Uterus (tissue), 3 donors: ENCODE measurements at regions not wholly inside any gene's neighbourhood (a gene's known extent, or its start where the extent isn't known, plus 50 kb on each side); places are given as distances from the start of the nearest gene placed in this dataset.

Experiments
- DNase-seq, 2 donors: peaks; one replicate each; pipeline ENCODE4 v3.0.0-alpha.2; 2019 to 2020
- H3K27ac ChIP-seq, 2 donors: fragments of 200-600 bp; sonication (generic); 1 replicate in 1 of 2; 2 replicates in 1 of 2; pipeline ENCODE4 v1.5.1; 2016 to 2018
- H3K27me3 ChIP-seq, 2 donors: fragments of 200-600 bp; sonication (generic); one replicate each; pipeline ENCODE4 v1.5.1; 2018 to 2019; ENCODE audit warnings: control low read depth in 1 of 2
- H3K36me3 ChIP-seq, 2 donors: fragments of 200-600 bp; sonication (generic); one replicate each; pipeline ENCODE4 v1.5.1; 2019; ENCODE audit warnings: control low read depth in 1 of 2
- H3K4me1 ChIP-seq, 2 donors: fragments of 200-600 bp; sonication (generic); one replicate each; pipeline ENCODE4 v1.5.1; 2018 to 2019; ENCODE audit warnings: control low read depth in 1 of 2
- H3K4me3 ChIP-seq, 2 donors: fragments of 200-600 bp; sonication (generic); 1 replicate in 1 of 2; 2 replicates in 1 of 2; pipeline ENCODE4 v1.5.1; 2018 to 2019; ENCODE audit warnings: mild to moderate bottlenecking in 1 of 2
- H3K9me3 ChIP-seq, 2 donors: fragments of 200-600 bp; sonication (generic); one replicate each; pipeline ENCODE4 v1.5.1; 2019; ENCODE audit warnings: control low read depth in 1 of 2
- CTCF ChIP-seq, 4 experiments: fragments of 200-600 bp in 2 of 4; fragments of 450-650 bp in 2 of 4; sonication (generic) in 2 of 4; IDR thresholded peaks; one replicate each; pipeline ENCODE4 v1.5.1; 2016 to 2019; ENCODE audit warnings: antibody characterized with exemption in 4 of 4, mild to moderate bottlenecking in 2 of 4, moderate library complexity in 1 of 4
- POLR2A ChIP-seq, 2 donors: fragments of 450-650 bp; IDR thresholded peaks; one replicate each; pipeline ENCODE4 v1.6.1; 2016; ENCODE audit warnings: antibody characterized with exemption in 2 of 2, mild to moderate bottlenecking in 1 of 2, moderate library complexity in 1 of 2
- intact Hi-C: fragments of 100-400 bp; cut with DNase I; formaldehyde crosslinking; loops from one replicate; pipeline ENCODE4 v1.15.1; 2023; ENCODE audit warnings: low total_unique reads
- donor health status: DM: yes; HTN: yes; CAD: no.

DNA sequence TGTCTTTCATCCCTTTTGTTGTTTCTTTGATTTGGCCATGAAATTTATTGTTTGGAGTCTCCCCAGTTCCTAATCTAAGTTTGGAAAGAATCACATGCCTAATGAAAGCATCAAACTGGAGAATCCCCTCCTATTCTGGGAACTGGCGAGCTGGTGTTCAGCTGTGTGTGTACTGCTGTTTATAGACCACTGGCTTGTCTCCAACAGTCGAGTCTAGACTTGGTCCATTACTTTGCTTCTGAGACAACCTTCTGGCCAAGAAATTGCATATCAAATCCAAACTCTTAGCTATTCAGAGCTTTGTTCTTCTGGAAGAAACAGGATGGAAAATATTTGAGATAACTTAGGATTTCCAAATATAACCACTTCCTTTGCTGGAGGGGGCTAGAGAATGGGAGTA lies 111.5 kb upstream of the THSD7B start:
- Histone ChIP-seq H3K36me3 (no peaks in the 10 kb centered on the region), H3K4me3 (no peak overlapping the region), H3K4me1 (no peaks in the 10 kb centered on the region), H3K27me3 (no peaks in the 10 kb centered on the region), H3K27ac (no peak overlapping the region), H3K9me3 (no peaks in the 10 kb centered on the region)
- intact Hi-C loops, result no loop called here
- DNase-seq, result peak in 1 of 2 donors; percentile 15
- TF ChIP-seq POLR2A (IDR thresholded peaks at IDR 0.05), result no peak
- no peak for TF ChIP-seq CTCF (IDR thresholded peaks at IDR 0.05)

DNA sequence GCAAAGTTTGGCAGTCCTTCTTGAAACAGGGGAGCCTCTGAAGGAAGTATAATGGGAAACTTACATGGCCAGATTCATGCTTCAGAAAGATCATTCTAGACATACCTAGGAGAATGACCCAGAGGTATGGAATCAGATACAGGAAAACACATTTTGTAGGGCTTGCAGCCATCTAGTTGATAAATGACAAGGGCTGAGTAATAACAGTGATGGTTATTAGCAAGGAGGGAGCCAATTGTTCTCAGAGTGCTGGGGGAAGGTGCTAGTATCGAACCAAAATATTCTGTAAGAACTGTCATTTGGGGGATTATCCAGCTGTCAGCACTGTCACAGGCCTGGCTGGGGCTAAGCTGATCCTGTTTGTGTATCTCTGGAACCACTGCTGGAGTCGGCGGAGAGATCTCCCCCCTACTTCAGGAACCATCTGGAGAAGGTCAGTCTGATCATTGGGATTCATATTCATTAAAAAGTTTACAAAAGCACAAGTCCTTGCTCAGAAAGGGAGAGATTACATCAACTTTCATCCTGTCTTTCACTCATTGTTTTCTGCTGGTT lies 113.8 kb upstream of the THSD7B start:
- Histone ChIP-seq H3K27ac (no peak overlapping the region), H3K4me1 (no peaks in the 10 kb centered on the region), H3K27me3 (no peaks in the 10 kb centered on the region), H3K4me3 (no peak overlapping the region), H3K9me3 (no peaks in the 10 kb centered on the region), H3K36me3 (no peaks in the 10 kb centered on the region)
- DNase-seq, result no peak
- intact Hi-C loops, result no loop called here
- TF ChIP-seq POLR2A (IDR thresholded peaks at IDR 0.05) (no peak), CTCF (IDR thresholded peaks at IDR 0.05) (no peak)

GRCh38 chr2:136647039-136647438 lies 118.3 kb upstream of the THSD7B start:
- no peak overlapping the region for H3K27ac ChIP-seq
- H3K36me3 ChIP-seq, result no peaks in the 10 kb centered on the region
- H3K4me1 ChIP-seq, result no peaks in the 10 kb centered on the region
- no peak for DNase-seq
- H3K27me3 ChIP-seq, result no peaks in the 10 kb centered on the region
- intact Hi-C loops, result no loop called here
- no peaks in the 10 kb centered on the region for H3K9me3 ChIP-seq
- TF ChIP-seq POLR2A (IDR thresholded peaks at IDR 0.05) (no peak), CTCF (IDR thresholded peaks at IDR 0.05) (no peak)
- no peak overlapping the region for H3K4me3 ChIP-seq

- no peak for TF ChIP-seq POLR2A (IDR thresholded peaks at IDR 0.05)
- TF ChIP-seq CTCF (IDR thresholded peaks at IDR 0.05), result no peak
- no peaks in the 10 kb centered on the region for H3K36me3 ChIP-seq
- H3K27me3 ChIP-seq, result no peaks in the 10 kb centered on the region
- peak overlapping the region in 1 of 2 donors; percentile 35 for H3K27ac ChIP-seq
- no peaks in the 10 kb centered on the region for H3K4me1 ChIP-seq
- intact Hi-C loops, result no loop called here
- no peaks in the 10 kb centered on the region for H3K9me3 ChIP-seq
- no peak overlapping the region for H3K4me3 ChIP-seq
- DNase-seq, result peak in 1 of 2 donors; percentile 14
Observed at GRCh38 chr2:136645236-136645828, 120.0 kb upstream of the THSD7B start.

- no peaks in the 10 kb centered on the region for H3K36me3 ChIP-seq
- intact Hi-C loops, result no loop called here
- TF ChIP-seq CTCF (IDR thresholded peaks at IDR 0.05) (no peak), POLR2A (IDR thresholded peaks at IDR 0.05) (no peak)
- H3K27me3 ChIP-seq, result no peaks in the 10 kb centered on the region
- H3K4me1 ChIP-seq, result no peaks in the 10 kb centered on the region
- H3K27ac ChIP-seq, result no peak overlapping the region
- H3K4me3 ChIP-seq, result no peak overlapping the region
- H3K9me3 ChIP-seq, result no peaks in the 10 kb centered on the region
- DNase-seq, result no peak
Observed at GRCh38 chr2:136639651-136640050, 125.7 kb upstream of the THSD7B start.
